H1 (cell line): ENCODE measurements at regions not wholly inside any gene's neighbourhood (a gene's known extent, or its start where the extent isn't known, plus 50 kb on each side); places are given as distances from the start of the nearest gene placed in this dataset.

Source experiments
- CTCF ChIA-PET: fragments of 300-600 bp; sonication (Branson Sonifier 250); formaldehyde crosslinking; loops from one replicate; lab custom pipeline; 2021; ENCODE audit not compliant: partially characterized antibody; lab: Charles Lee
- POLR2A ChIA-PET: fragments of 300-600 bp; sonication (Branson Sonifier 250); formaldehyde crosslinking; loops from one replicate; lab custom pipeline; 2021; ENCODE audit warnings: inconsistent platforms; ENCODE audit not compliant: partially characterized antibody; lab: Charles Lee
- DNase-seq, 2 experiments: peaks; one replicate each; pipeline versions ENCODE4 v3.0.0 to v3.0.0-alpha.2; 2010 to 2022; ENCODE audit warnings: low spot score in 2 of 2, low read depth in 1 of 2, mixed read lengths in 1 of 2
- FAIRE-seq: peaks from 2 replicates; lab custom pipeline; 2011; peaks lifted over from hg19 to GRCh38; lab: Jason Lieb, UNC
- H2AFZ ChIP-seq: 2 replicates; pipeline ENCODE4 v1.8.1; 2012; ENCODE audit warnings: low read length, inconsistent platforms
- H2AK5ac ChIP-seq: 2 replicates; pipeline ENCODE4 v1.6.1; 2013; ENCODE audit warnings: low read depth, low read length
- H2BK120ac ChIP-seq: replicated peaks from 2 replicates; pipeline ENCODE3; 2013; ENCODE audit warnings: low read depth, low read length, inconsistent platforms
- H2BK12ac ChIP-seq: 2 replicates; pipeline ENCODE4 v1.6.1; 2013; ENCODE audit warnings: low read depth, low read length
- H2BK15ac ChIP-seq: 2 replicates; pipeline ENCODE4 v1.6.1; 2013; ENCODE audit warnings: low read length
- H2BK20ac ChIP-seq: 2 replicates; pipeline ENCODE4 v1.6.1; 2013; ENCODE audit warnings: low read length
- H2BK5ac ChIP-seq: 2 replicates; pipeline ENCODE4 v1.6.1; 2013; ENCODE audit warnings: low read depth, low read length
- H3K14ac ChIP-seq: 2 replicates; pipeline ENCODE4 v1.6.1; 2013; ENCODE audit warnings: inconsistent platforms; ENCODE audit not compliant: insufficient read length
- H3K18ac ChIP-seq: 2 replicates; pipeline ENCODE4 v1.6.1; 2013; ENCODE audit warnings: low read length; ENCODE audit errors: extremely low read depth
- H3K23ac ChIP-seq: 2 replicates; pipeline ENCODE4 v1.6.1; 2013; ENCODE audit warnings: inconsistent platforms; ENCODE audit not compliant: insufficient read length
- H3K23me2 ChIP-seq: 2 replicates; pipeline ENCODE4 v1.6.1; 2013; ENCODE audit warnings: low read depth, low read length
- H3K27ac ChIP-seq: 2 replicates; pipeline ENCODE4 v1.6.1; 2011; ENCODE audit warnings: low read depth, low read length, inconsistent platforms
- H3K27me3 ChIP-seq, 4 experiments: replicated peaks in 1 of 4; 1 replicate in 1 of 4; 2 replicates in 3 of 4; pipeline versions ENCODE4 v1.6.1 to v1.8.1; 2011 to 2013; ENCODE audit warnings: low read length in 3 of 4, mild to moderate bottlenecking in 3 of 4, inconsistent platforms in 2 of 4, mixed read lengths in 2 of 4, moderate library complexity in 1 of 4; ENCODE audit not compliant: control insufficient read depth in 3 of 4, insufficient read depth in 3 of 4; ENCODE audit errors: extremely low read depth in 1 of 4
- H3K36me3 ChIP-seq, 4 experiments: 2 replicates each; pipeline versions ENCODE4 v1.6.1 to v1.8.1; 2011 to 2013; ENCODE audit warnings: mild to moderate bottlenecking in 4 of 4, low read length in 3 of 4, moderate library complexity in 2 of 4, control low read depth in 1 of 4, inconsistent platforms in 1 of 4; ENCODE audit not compliant: insufficient read depth in 4 of 4, control insufficient read depth in 2 of 4
- H3K4ac ChIP-seq: replicated peaks from 2 replicates; pipeline ENCODE3; 2013; ENCODE audit warnings: low read length, low read depth, mixed read lengths, inconsistent platforms; ENCODE audit not compliant: insufficient read length
- H3K4me1 ChIP-seq, 4 experiments: replicated peaks in 1 of 4; 1 replicate in 1 of 4; 2 replicates in 3 of 4; pipeline versions ENCODE4 v1.6.1 to v1.8.1; 2011 to 2013; ENCODE audit warnings: low read length in 3 of 4, inconsistent platforms in 2 of 4, mixed read lengths in 1 of 4; ENCODE audit not compliant: insufficient read depth in 4 of 4, control insufficient read depth in 3 of 4
- H3K4me2 ChIP-seq, 2 experiments: 2 replicates each; pipeline versions ENCODE4 v1.6.1 to v1.8.1; 2011 to 2013; ENCODE audit warnings: low read depth in 2 of 2, low read length in 2 of 2, control low read depth in 1 of 2, inconsistent platforms in 1 of 2, mild to moderate bottlenecking in 1 of 2; ENCODE audit not compliant: insufficient read depth in 1 of 2
- H3K4me3 ChIP-seq, 4 experiments: fragments of 200-600, 300-600 bp in 1 of 4; sonication (generic), shearing (Covaris generic), sonication (Bioruptor Twin) in 1 of 4; 2 replicates each; pipeline versions ENCODE4 v1.5.1 to v1.8.1; 2011 to 2016; ENCODE audit warnings: low read length in 4 of 4, low read depth in 3 of 4, control low read depth in 2 of 4, inconsistent platforms in 2 of 4, mild to moderate bottlenecking in 2 of 4, mixed read lengths in 1 of 4, moderate library complexity in 1 of 4; ENCODE audit not compliant: insufficient read depth in 2 of 4; ENCODE audit errors: extremely low read depth in 1 of 4
- H3K56ac ChIP-seq: replicated peaks from 2 replicates; pipeline ENCODE3; 2013; ENCODE audit warnings: low read depth, mild to moderate bottlenecking, mixed read lengths, low read length, inconsistent platforms; ENCODE audit not compliant: insufficient read length
- H3K79me1 ChIP-seq: 2 replicates; pipeline ENCODE4 v1.6.1; 2013; ENCODE audit warnings: low read depth, low read length, control low read depth
- H3K79me2 ChIP-seq, 2 experiments: 2 replicates each; pipeline versions ENCODE4 v1.6.1 to v1.8.1; 2012 to 2013; ENCODE audit warnings: low read length in 2 of 2, mild to moderate bottlenecking in 2 of 2, inconsistent platforms in 1 of 2; ENCODE audit not compliant: insufficient read depth in 2 of 2, control insufficient read depth in 1 of 2
- H3K9ac ChIP-seq, 4 experiments: replicated peaks in 1 of 4; 1 replicate in 1 of 4; 2 replicates in 3 of 4; pipeline versions ENCODE4 v1.6.1 to v1.8.1; 2011 to 2013; ENCODE audit warnings: low read depth in 3 of 4, low read length in 3 of 4, control low read depth in 2 of 4, mild to moderate bottlenecking in 2 of 4, moderate library complexity in 2 of 4, inconsistent platforms in 1 of 4; ENCODE audit errors: extremely low read depth in 1 of 4
- H3K9me3 ChIP-seq, 2 experiments: 2 replicates each; pipeline versions ENCODE4 v1.6.1 to v1.8.1; 2012 to 2013; ENCODE audit warnings: mild to moderate bottlenecking in 2 of 2, moderate library complexity in 2 of 2, control low read depth in 1 of 2, inconsistent platforms in 1 of 2, low read depth in 1 of 2, low read length in 1 of 2, mixed read lengths in 1 of 2; ENCODE audit not compliant: insufficient read depth in 2 of 2
- H4K20me1 ChIP-seq, 2 experiments: replicated peaks in 1 of 2; 2 replicates each; pipeline versions ENCODE3 to v1.8.1; 2011 to 2013; ENCODE audit warnings: inconsistent platforms in 2 of 2, low read length in 2 of 2, mild to moderate bottlenecking in 1 of 2; ENCODE audit not compliant: insufficient read depth in 2 of 2, control insufficient read depth in 1 of 2
- H4K5ac ChIP-seq: 2 replicates; pipeline ENCODE4 v1.6.1; 2013; ENCODE audit warnings: low read length, low read depth, mixed read lengths, inconsistent platforms; ENCODE audit not compliant: insufficient read length
- H4K8ac ChIP-seq: 2 replicates; pipeline ENCODE4 v1.8.0; 2013; ENCODE audit warnings: mild to moderate bottlenecking, moderate library complexity, low read length, inconsistent platforms; ENCODE audit not compliant: insufficient read depth; ENCODE audit errors: extremely low read depth
- H4K91ac ChIP-seq: replicated peaks from 2 replicates; pipeline ENCODE3; 2013; ENCODE audit warnings: low read length, mixed read lengths, inconsistent platforms; ENCODE audit not compliant: insufficient read length
- ASH2L ChIP-seq: fragments of 200-600, 300-600 bp; sonication (generic); IDR thresholded peaks from one replicate; pipeline ENCODE4 v1.7.1; 2017; ENCODE audit warnings: low read length
- CEBPB ChIP-seq: IDR thresholded peaks from 2 replicates; pipeline ENCODE4 v1.6.1; 2012; ENCODE audit warnings: low read depth, low read length
- CTBP2 ChIP-seq: IDR thresholded peaks from 2 replicates; pipeline ENCODE4 v1.7.0; 2011; ENCODE audit warnings: borderline replicate concordance, mild to moderate bottlenecking, moderate library complexity, mixed read lengths, low read length; ENCODE audit not compliant: insufficient read depth, insufficient read length
- HDAC6 ChIP-seq: IDR thresholded peaks from one replicate; pipeline ENCODE4 v1.7.1; 2012; ENCODE audit warnings: low read depth, mild to moderate bottlenecking, inconsistent platforms, low read length, moderate library complexity
- KDM1A ChIP-seq: fragments of 200-600, 300-600 bp; sonication (generic); IDR thresholded peaks from 2 replicates; pipeline ENCODE4 v1.7.1; 2016; ENCODE audit warnings: mild to moderate bottlenecking, low read length, borderline replicate concordance
- PHF8 ChIP-seq: fragments of 200-600 bp; sonication (generic); conservative IDR thresholded peaks from 2 replicates; pipeline ENCODE4 v1.7.1; 2012; ENCODE audit warnings: low read depth, mild to moderate bottlenecking, inconsistent platforms, low read length, moderate library complexity
- RBBP5 ChIP-seq: IDR thresholded peaks from 2 replicates; pipeline ENCODE4 v1.7.1; 2012; ENCODE audit warnings: low read depth, mild to moderate bottlenecking, inconsistent platforms, low read length, moderate library complexity, borderline replicate concordance
- SP1 ChIP-seq: IDR thresholded peaks from 2 replicates; pipeline ENCODE4 v1.6.1; 2011; ENCODE audit warnings: low read depth, low read length
- SP4 ChIP-seq: IDR thresholded peaks from 2 replicates; pipeline ENCODE4 v1.6.1; 2012; ENCODE audit warnings: low read length, inconsistent platforms
- SRF ChIP-seq: IDR thresholded peaks from 2 replicates; pipeline ENCODE4 v1.6.1; 2011; ENCODE audit warnings: mild to moderate bottlenecking, low read depth, low read length, moderate library complexity
- TBP ChIP-seq: IDR thresholded peaks from 2 replicates; pipeline ENCODE4 v1.6.1; 2011; ENCODE audit warnings: low read depth, low read length, improper control_type of control experiment
- TCF12 ChIP-seq: IDR thresholded peaks from 2 replicates; pipeline ENCODE4 v1.6.1; 2011; ENCODE audit warnings: low read depth, mild to moderate bottlenecking, low read length
- TEAD4 ChIP-seq: IDR thresholded peaks from 2 replicates; pipeline ENCODE4 v1.6.1; 2012; ENCODE audit warnings: low read depth, low read length, inconsistent platforms, mixed read lengths
- YY1 ChIP-seq: IDR thresholded peaks from 2 replicates; pipeline ENCODE4 v1.6.1; 2011; ENCODE audit warnings: low read depth, mild to moderate bottlenecking, low read length
- ZNF274 ChIP-seq: IDR thresholded peaks from 2 replicates; pipeline ENCODE4 v1.7.0; 2012; ENCODE audit warnings: low read length, borderline replicate concordance; ENCODE audit errors: extremely low read depth
- WGBS, 2 experiments: shearing (Covaris generic) in 1 of 2; methylation state at CpG; one replicate each; pipeline versions ENCODE4 v1.1.6 to v1.1.7; 2013 to 2015; ENCODE audit warnings: low lambda C conversion rate in 2 of 2, mixed read lengths in 2 of 2, inconsistent platforms in 1 of 2, low coverage in 1 of 2, missing lambda C conversion rate in 1 of 2; ENCODE audit not compliant: insufficient replicate concordance in 2 of 2, insufficient coverage in 1 of 2, insufficient read length in 1 of 2; ENCODE audit errors: extremely low coverage in 1 of 2, missing lambda C conversion rate in 1 of 2; 5-methylcytosine and 5-hydroxymethylcytosine counted together
- TF ChIP-seq, protein P1 (sequence below): IDR thresholded peaks from 2 replicates; pipeline ENCODE4 v1.6.1; 2011; ENCODE audit warnings: low read length, improper control_type of control experiment

DNA sequence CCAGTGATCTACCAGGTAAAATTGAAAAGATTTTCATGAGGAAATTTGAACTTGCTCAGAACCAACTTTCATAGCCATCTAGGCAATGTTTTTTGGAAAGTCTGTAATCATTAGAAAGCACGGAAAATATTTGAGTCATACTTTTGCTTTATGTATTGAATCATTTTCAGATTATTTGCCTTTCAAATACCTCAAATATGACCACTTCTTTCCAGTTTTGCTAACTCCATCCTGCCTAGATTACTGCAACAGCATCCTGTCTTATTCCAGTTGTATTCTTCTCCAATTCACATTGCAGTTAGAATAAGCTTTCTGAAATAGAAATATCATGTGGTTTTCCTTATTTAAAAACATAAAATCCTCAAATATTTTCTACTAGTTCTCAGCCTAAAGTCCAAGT is 239.8 kb upstream of the FAR2 start:
- Histone ChIP-seq H3K9ac (no peak overlapping the region), H3K27ac (no peak overlapping the region), H2BK120ac (no peak overlapping the region), H3K27me3 (no peaks in the 10 kb centered on the region), H3K14ac (no peak overlapping the region), H3K4me1 (no peaks in the 10 kb centered on the region), H3K18ac (no peak overlapping the region), H2BK5ac (no peak overlapping the region), H3K4me2 (no peak overlapping the region), H4K5ac (no peak overlapping the region), H3K9me3 (peaks cover 8 to 14% of the 10 kb centered on the region in 2 experiments), H3K23ac (no peak overlapping the region), H3K56ac (no peak overlapping the region), H2BK20ac (no peak overlapping the region), H3K4ac (no peak overlapping the region), H3K23me2 (no peaks in the 10 kb centered on the region), H2AK5ac (no peak overlapping the region), H2BK15ac (no peak overlapping the region), H3K36me3 (no peaks in the 10 kb centered on the region; a peak in 1 of 8 replicates), H3K79me2 (no peaks in the 10 kb centered on the region), H4K91ac (no peak overlapping the region), H4K20me1 (no peaks in the 10 kb centered on the region), H3K4me3 (no peak overlapping the region), H3K79me1 (no peaks in the 10 kb centered on the region), H2BK12ac (no peak overlapping the region), H4K8ac (no peak overlapping the region), H2AFZ (no peak overlapping the region)
- FAIRE-seq (no peak), DNase-seq (no peak)
- ChIA-PET POLR2A (no interaction called here), CTCF (no interaction called here)
- WGBS, 2 experiments: 59% methylated on average over 1 of the region's 1 CpG; no CpG with 5 or more reads in 1 of the 2 experiments
- TF ChIP-seq, protein P1, sequence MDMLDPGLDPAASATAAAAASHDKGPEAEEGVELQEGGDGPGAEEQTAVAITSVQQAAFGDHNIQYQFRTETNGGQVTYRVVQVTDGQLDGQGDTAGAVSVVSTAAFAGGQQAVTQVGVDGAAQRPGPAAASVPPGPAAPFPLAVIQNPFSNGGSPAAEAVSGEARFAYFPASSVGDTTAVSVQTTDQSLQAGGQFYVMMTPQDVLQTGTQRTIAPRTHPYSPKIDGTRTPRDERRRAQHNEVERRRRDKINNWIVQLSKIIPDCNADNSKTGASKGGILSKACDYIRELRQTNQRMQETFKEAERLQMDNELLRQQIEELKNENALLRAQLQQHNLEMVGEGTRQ: no peak
- TF ChIP-seq ASH2L: no peak
- TF ChIP-seq TCF12: no peak
- no peak for TF ChIP-seq SP1
- TF ChIP-seq YY1: no peak
- TF ChIP-seq CTBP2: no peak
- TF ChIP-seq SRF: no peak
- no peak for TF ChIP-seq CEBPB
- no peak for TF ChIP-seq PHF8
- no peak for TF ChIP-seq RBBP5
- no peak for TF ChIP-seq SP4
- TF ChIP-seq TBP: no peak
- no peak for TF ChIP-seq KDM1A
- TF ChIP-seq HDAC6: no peak
- no peak for TF ChIP-seq TEAD4
- no peak for TF ChIP-seq ZNF274
